HEK293T (cell line): ENCODE measurements at regions not wholly inside any gene's neighbourhood (a gene's known extent, or its start where the extent isn't known, plus 50 kb on each side); places are given as distances from the start of the nearest gene placed in this dataset.
"Not testable (repeated sequence)": the region's sequence is repeated elsewhere in the genome, so short reads cannot be mapped to it uniquely, and the experiment has no call there.

Source experiments
- CTCF ChIA-PET: fragments of 350-600 bp; formaldehyde crosslinking; extraction: SDS; loops from one replicate; lab custom pipeline; 2021; ENCODE audit warnings: antibody characterized with exemption, inconsistent platforms; lab: Yijun Ruan, JAX
- POLR2A ChIA-PET: fragments of 350-600 bp; formaldehyde crosslinking; extraction: SDS; loops from one replicate; lab custom pipeline; 2020; ENCODE audit warnings: antibody characterized with exemption, inconsistent platforms; lab: Yijun Ruan, JAX
- DNase-seq: peaks from one replicate; pipeline ENCODE4 v3.0.0; 2012; ENCODE audit warnings: mixed read lengths; ENCODE audit errors: extremely low spot score
- ARNT ChIP-seq: fragments of 450-650 bp; IDR thresholded peaks from 2 replicates; pipeline ENCODE4 v1.6.1; 2017; ENCODE audit warnings: mild to moderate bottlenecking
- BHLHE40 ChIP-seq: fragments of 450-650 bp; IDR thresholded peaks from 2 replicates; pipeline ENCODE4 v1.6.1; 2016; ENCODE audit warnings: mild to moderate bottlenecking, moderate library complexity, borderline replicate concordance
- CTBP1 ChIP-seq: fragments of 450-650 bp; IDR thresholded peaks from 2 replicates; pipeline ENCODE4 v1.6.1; 2016; ENCODE audit warnings: borderline replicate concordance
- ELF4 ChIP-seq: fragments of 450-650 bp; IDR thresholded peaks from 2 replicates; pipeline ENCODE4 v1.6.1; 2017; ENCODE audit warnings: antibody characterized with exemption
- FOXA1 ChIP-seq: fragments of 450-650 bp; IDR thresholded peaks from 2 replicates; pipeline ENCODE4 v1.6.1; 2016; ENCODE audit warnings: mild to moderate bottlenecking
- FOXK2 ChIP-seq: fragments of 450-650 bp; IDR thresholded peaks from 2 replicates; pipeline ENCODE4 v1.6.1; 2016; ENCODE audit warnings: mild to moderate bottlenecking
- FOXM1 ChIP-seq: fragments of 450-650 bp; IDR thresholded peaks from 2 replicates; pipeline ENCODE4 v1.6.1; 2017; ENCODE audit warnings: mild to moderate bottlenecking, borderline replicate concordance
- HDGF ChIP-seq: fragments of 450-650 bp; IDR thresholded peaks from 2 replicates; pipeline ENCODE4 v1.6.1; 2017; ENCODE audit warnings: antibody characterized with exemption, borderline replicate concordance
- L3MBTL2 ChIP-seq: fragments of 450-650 bp; conservative IDR thresholded peaks from 2 replicates; pipeline ENCODE4 v1.6.1; 2016; ENCODE audit warnings: mild to moderate bottlenecking
- LEF1 ChIP-seq: fragments of 450-650 bp; IDR thresholded peaks from 2 replicates; pipeline ENCODE4 v1.6.1; 2017; ENCODE audit warnings: mild to moderate bottlenecking, borderline replicate concordance
- NFRKB ChIP-seq: fragments of 450-650 bp; IDR thresholded peaks from 2 replicates; pipeline ENCODE4 v1.6.1; 2016; ENCODE audit warnings: mild to moderate bottlenecking, moderate library complexity
- PKNOX1 ChIP-seq: fragments of 450-650 bp; IDR thresholded peaks from 2 replicates; pipeline ENCODE4 v1.6.1; 2016
- SP1 ChIP-seq: fragments of 450-650 bp; IDR thresholded peaks from 2 replicates; pipeline ENCODE4 v1.6.1; 2017
- SUZ12 ChIP-seq: fragments of 450-650 bp; IDR thresholded peaks from 2 replicates; pipeline ENCODE4 v1.6.1; 2016; ENCODE audit warnings: mild to moderate bottlenecking
- TARDBP ChIP-seq: fragments of 450-650 bp; IDR thresholded peaks from 2 replicates; pipeline ENCODE4 v1.6.1; 2016
- ZNF384 ChIP-seq: fragments of 450-650 bp; IDR thresholded peaks from 2 replicates; pipeline ENCODE4 v1.6.1; 2016

GRCh38 chr12:89870413-89871184 is 162.0 kb upstream of the ATP2B1 start:
- ChIA-PET CTCF (no interaction called here), POLR2A (no interaction called here)
- no peak for TF ChIP-seq FOXM1
- TF ChIP-seq SUZ12: no peak
- TF ChIP-seq NFRKB: no peak
- no peak for TF ChIP-seq SP1
- no peak for TF ChIP-seq ARNT
- TF ChIP-seq ELF4: no peak
- TF ChIP-seq FOXK2: no peak
- no peak for TF ChIP-seq HDGF
- no peak for TF ChIP-seq LEF1
- no peak for DNase-seq

- DNase-seq, POLR2A ChIA-PET, CTCF ChIA-PET: not testable (repeated sequence)
These were observed 159.0 kb upstream of the ATP2B1 start for GRCh38 chr12:89867611-89868010.

- TF ChIP-seq CTBP1 (no peak), FOXM1 (no peak), TARDBP (no peak), L3MBTL2 (no peak), SUZ12 (no peak), NFRKB (no peak), FOXK2 (no peak), HDGF (no peak), BHLHE40 (no peak), ARNT (no peak), PKNOX1 (no peak), SP1 (no peak), LEF1 (no peak), ELF4 (no peak), ZNF384 (no peak), FOXA1 (no peak)
- ChIA-PET POLR2A (no interaction called here), CTCF (no interaction called here)
- no peak for DNase-seq
These were observed 155.8 kb upstream of the ATP2B1 start for GRCh38 chr12:89864411-89864810.

- CTCF ChIA-PET: no interaction called here
- POLR2A ChIA-PET: interaction anchor here (0.7 kb wide), 1 partner anchor 42 kb away, joined by 3 read pairs; no protein-coding TSS in a partner anchor
- TF ChIP-seq BHLHE40 (no peak), FOXM1 (no peak), ARNT (no peak), FOXA1 (no peak), L3MBTL2 (no peak), SUZ12 (no peak), CTBP1 (no peak), ELF4 (no peak), SP1 (no peak), NFRKB (no peak), FOXK2 (no peak), HDGF (no peak), PKNOX1 (no peak), LEF1 (no peak), ZNF384 (no peak), TARDBP (no peak)
- no peak for DNase-seq
These were observed 155.3 kb upstream of the ATP2B1 start for GRCh38 chr12:89863968-89864367.

- ChIA-PET CTCF (no interaction called here), POLR2A (interaction anchor here (0.7 to 1.0 kb wide), 2 partner anchors 43 to 155 kb away, joined by 3 read pairs; partner anchors contain the start of gene ATP2B1)
- DNase-seq: no peak
- TF ChIP-seq L3MBTL2 (no peak), SP1 (no peak), ZNF384 (no peak), NFRKB (no peak), CTBP1 (no peak), TARDBP (no peak), FOXA1 (no peak), BHLHE40 (no peak), ELF4 (no peak), HDGF (no peak), SUZ12 (no peak), PKNOX1 (no peak)
These were observed 154.9 kb upstream of the ATP2B1 start for GRCh38 chr12:89863493-89863938.
